H9 (cell line): ENCODE measurements at regions not wholly inside any gene's neighbourhood (a gene's known extent, or its start where the extent isn't known, plus 50 kb on each side); places are given as distances from the start of the nearest gene placed in this dataset.

Experiments
- DNase-seq: peaks from one replicate; pipeline ENCODE4 v3.0.0-alpha.2; 2017
- H2AFZ ChIP-seq: one replicate; pipeline ENCODE4 v1.6.1; 2013; ENCODE audit warnings: mild to moderate bottlenecking, low read length, control low read depth, moderate library complexity
- H2AK5ac ChIP-seq: 2 replicates; pipeline ENCODE4 v1.6.1; 2013; ENCODE audit warnings: low read length, control low read depth, mixed read lengths; ENCODE audit not compliant: insufficient read length
- H2BK120ac ChIP-seq: one replicate; pipeline ENCODE4 v1.6.1; 2013; ENCODE audit warnings: low read depth, mild to moderate bottlenecking, low read length, control low read depth, inconsistent platforms; ENCODE audit not compliant: poor library complexity, severe bottlenecking
- H2BK12ac ChIP-seq: 2 replicates; pipeline ENCODE4 v1.6.1; 2013; ENCODE audit warnings: low read length, control low read depth, mixed read lengths, low read depth; ENCODE audit not compliant: insufficient read length
- H2BK15ac ChIP-seq: 2 replicates; pipeline ENCODE4 v1.6.1; 2013; ENCODE audit warnings: low read depth, low read length, control low read depth
- H2BK20ac ChIP-seq: one replicate; pipeline ENCODE4 v1.6.1; 2013; ENCODE audit warnings: low read depth, mild to moderate bottlenecking, low read length, control low read depth, inconsistent platforms; ENCODE audit not compliant: poor library complexity, severe bottlenecking
- H2BK5ac ChIP-seq: 2 replicates; pipeline ENCODE4 v1.6.1; 2013; ENCODE audit warnings: low read length, control low read depth, mixed read lengths; ENCODE audit not compliant: insufficient read length
- H3K14ac ChIP-seq: 2 replicates; pipeline ENCODE4 v1.6.1; 2013; ENCODE audit warnings: low read length, control low read depth; ENCODE audit not compliant: insufficient read depth
- H3K18ac ChIP-seq: 2 replicates; pipeline ENCODE4 v1.6.1; 2013; ENCODE audit warnings: low read depth, mild to moderate bottlenecking, mixed read lengths, low read length, control low read depth; ENCODE audit not compliant: insufficient read length
- H3K23ac ChIP-seq: 2 replicates; pipeline ENCODE4 v1.6.1; 2013; ENCODE audit warnings: low read length, control low read depth, mixed read lengths, low read depth; ENCODE audit not compliant: insufficient read length
- H3K23me2 ChIP-seq: 2 replicates; pipeline ENCODE4 v1.6.1; 2013; ENCODE audit warnings: low read depth, mild to moderate bottlenecking, mixed read lengths, low read length, control low read depth; ENCODE audit not compliant: insufficient read length, poor library complexity, severe bottlenecking
- H3K27ac ChIP-seq: 2 replicates; pipeline ENCODE4 v1.5.1; 2013; ENCODE audit warnings: low read length, control low read depth, mixed read lengths, low read depth; ENCODE audit not compliant: insufficient read length
- H3K27me3 ChIP-seq: 2 replicates; pipeline ENCODE4 v1.6.1; 2013; ENCODE audit warnings: low read length, control low read depth, inconsistent platforms; ENCODE audit not compliant: insufficient read depth
- H3K4ac ChIP-seq: 2 replicates; pipeline ENCODE4 v1.6.1; 2013; ENCODE audit warnings: low read depth, mild to moderate bottlenecking, control low read depth, inconsistent platforms, low read length, moderate library complexity
- H3K4me1 ChIP-seq: 2 replicates; pipeline ENCODE4 v1.6.1; 2013; ENCODE audit warnings: low read length, control low read depth, inconsistent platforms; ENCODE audit not compliant: insufficient read depth
- H3K4me2 ChIP-seq: 2 replicates; pipeline ENCODE4 v1.6.1; 2013; ENCODE audit warnings: low read length, control low read depth, mixed read lengths; ENCODE audit not compliant: insufficient read length, insufficient read depth
- H3K56ac ChIP-seq: 2 replicates; pipeline ENCODE4 v1.6.1; 2013; ENCODE audit warnings: low read depth, mild to moderate bottlenecking, mixed read lengths, low read length, control low read depth; ENCODE audit not compliant: insufficient read length
- H3K79me1 ChIP-seq: 2 replicates; pipeline ENCODE4 v1.6.1; 2013; ENCODE audit warnings: low read depth, mild to moderate bottlenecking, moderate library complexity, low read length, control low read depth, inconsistent platforms; ENCODE audit not compliant: insufficient read depth, poor library complexity, severe bottlenecking
- H3K79me2 ChIP-seq: 2 replicates; pipeline ENCODE4 v1.6.1; 2013; ENCODE audit warnings: low read length, control low read depth, inconsistent platforms; ENCODE audit not compliant: insufficient read depth
- H3K9ac ChIP-seq: 2 replicates; pipeline ENCODE4 v1.6.1; 2013; ENCODE audit warnings: low read length, control low read depth, mixed read lengths; ENCODE audit not compliant: insufficient read length; ENCODE audit errors: extremely low read depth
- H3K9me3 ChIP-seq: one replicate; pipeline ENCODE4 v1.6.1; 2013; ENCODE audit warnings: low read depth, low read length, inconsistent platforms; ENCODE audit not compliant: control insufficient read depth
- H3T11ph ChIP-seq: one replicate; pipeline ENCODE4 v1.6.1; 2013; ENCODE audit warnings: mild to moderate bottlenecking, low read length, control low read depth, inconsistent platforms
- H4K20me1 ChIP-seq: one replicate; pipeline ENCODE4 v1.6.1; 2013; ENCODE audit not compliant: control insufficient read depth, insufficient read length, insufficient read depth
- H4K5ac ChIP-seq: 2 replicates; pipeline ENCODE4 v1.6.1; 2013; ENCODE audit warnings: low read depth, mild to moderate bottlenecking, mixed read lengths, low read length, control low read depth; ENCODE audit not compliant: insufficient read length
- H4K8ac ChIP-seq: replicated peaks from 2 replicates; pipeline ENCODE4 v1.6.1; 2013; ENCODE audit warnings: low read length, control low read depth, mixed read lengths, low read depth; ENCODE audit not compliant: insufficient read length
- H4K91ac ChIP-seq: 2 replicates; pipeline ENCODE4 v1.6.1; 2013; ENCODE audit warnings: low read depth, mild to moderate bottlenecking, moderate library complexity, mixed read lengths, low read length, control low read depth; ENCODE audit not compliant: insufficient read length
- H3K27ac Mint-ChIP-seq, 3 experiments: 2 replicates in 2 of 3; 3 replicates in 1 of 3; pipeline ENCODE4 v1.8.0; 2020 to 2021; ENCODE audit warnings: mixed read lengths in 3 of 3, mild to moderate bottlenecking in 1 of 3, moderate library complexity in 1 of 3
- H3K27me3 Mint-ChIP-seq: 2 replicates; pipeline ENCODE4 v1.8.0; 2021; ENCODE audit warnings: low read depth, mild to moderate bottlenecking, moderate library complexity, mixed read lengths
- H3K36me3 Mint-ChIP-seq, 3 experiments: 2 replicates in 2 of 3; 3 replicates in 1 of 3; pipeline ENCODE4 v1.8.0; 2020 to 2021; ENCODE audit warnings: low read depth in 3 of 3, mixed read lengths in 3 of 3; ENCODE audit not compliant: insufficient read depth in 1 of 3
- H3K4me1 Mint-ChIP-seq, 2 experiments: 2 replicates each; pipeline ENCODE4 v1.8.0; 2020; ENCODE audit warnings: mixed read lengths in 2 of 2
- H3K4me3 Mint-ChIP-seq, 2 experiments: 2 replicates in 1 of 2; 3 replicates in 1 of 2; pipeline ENCODE4 v1.8.0; 2020 to 2021; ENCODE audit warnings: mild to moderate bottlenecking in 2 of 2, mixed read lengths in 2 of 2, moderate library complexity in 1 of 2
- H3K9me3 Mint-ChIP-seq, 2 experiments: 2 replicates in 1 of 2; 3 replicates in 1 of 2; pipeline ENCODE4 v1.8.0; 2020; ENCODE audit warnings: mild to moderate bottlenecking in 2 of 2, mixed read lengths in 2 of 2, moderate library complexity in 1 of 2
- whole genome bisulfite sequencing: extraction: QIAGEN DNeasy Blood & Tissue Kit; methylation state at CpG from one replicate; pipeline ENCODE4 v1.1.7; 2013; ENCODE audit warnings: missing lambda C conversion rate, low lambda C conversion rate, mixed read lengths; ENCODE audit not compliant: insufficient read length; ENCODE audit errors: extremely low coverage; 5-methylcytosine and 5-hydroxymethylcytosine counted together
- TF ChIP-seq, protein P1 (sequence below): fragments of 200-600 bp; sonication (generic); conservative IDR thresholded peaks from 3 replicates; pipeline ENCODE4 v1.8.0; 2021; ENCODE audit warnings: antibody characterized with exemption, mild to moderate bottlenecking

DNA sequence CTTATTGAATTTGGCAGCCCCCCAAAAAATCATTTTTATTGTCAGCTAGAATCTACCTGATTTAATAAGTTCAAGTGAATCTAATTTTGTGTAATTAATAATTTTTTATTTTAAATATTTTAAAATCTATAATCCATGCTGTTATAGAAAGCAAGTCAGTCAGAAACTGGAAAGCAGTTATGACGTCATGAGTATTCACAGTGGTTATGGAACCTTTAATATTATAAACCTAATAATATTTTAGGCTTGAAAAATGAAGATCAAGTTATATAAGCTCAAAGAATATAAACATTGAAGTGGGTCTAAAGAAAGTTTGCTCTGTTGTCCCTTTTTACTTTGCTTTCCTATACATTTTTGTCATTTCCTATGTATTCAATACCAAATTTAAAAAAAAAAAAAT, 1075.1 kb upstream of the EPHA7 start:
- Histone ChIP-seq H3K14ac (no peak overlapping the region), H3K9me3 (no peaks in the 10 kb centered on the region), H4K20me1 (no peaks in the 10 kb centered on the region), H3K27me3 (no peaks in the 10 kb centered on the region), H3K56ac (no peak overlapping the region), H3K18ac (no peak overlapping the region), H3T11ph (no peak overlapping the region), H3K4me1 (no peaks in the 10 kb centered on the region), H2AK5ac (no peak overlapping the region), H2BK5ac (no peak overlapping the region), H3K9ac (no peak overlapping the region), H3K23ac (no peak overlapping the region), H4K5ac (no peak overlapping the region), H2BK20ac (no peak overlapping the region), H2BK12ac (no peak overlapping the region), H3K4ac (no peak overlapping the region), H3K79me2 (no peaks in the 10 kb centered on the region), H3K23me2 (no peaks in the 10 kb centered on the region), H3K4me2 (no peak overlapping the region), H4K91ac (no peak overlapping the region), H3K79me1 (no peaks in the 10 kb centered on the region), H2BK15ac (no peak overlapping the region), H3K27ac (no peak overlapping the region), H2BK120ac (no peak overlapping the region), H4K8ac (no peak overlapping the region), H2AFZ (no peak overlapping the region)
- Mint-ChIP-seq H3K27ac (no peak overlapping the region), H3K27me3 (no peaks in the 10 kb centered on the region), H3K9me3 (peaks cover 3 to 4% of the 10 kb centered on the region in 2 experiments; a peak in 1 of 5 replicates), H3K4me1 (no peaks in the 10 kb centered on the region), H3K4me3 (no peak overlapping the region), H3K36me3 (no peaks in the 10 kb centered on the region)
- no CpG with 5 or more reads among the region's 1 CpG for WGBS
- TF ChIP-seq, protein P1, sequence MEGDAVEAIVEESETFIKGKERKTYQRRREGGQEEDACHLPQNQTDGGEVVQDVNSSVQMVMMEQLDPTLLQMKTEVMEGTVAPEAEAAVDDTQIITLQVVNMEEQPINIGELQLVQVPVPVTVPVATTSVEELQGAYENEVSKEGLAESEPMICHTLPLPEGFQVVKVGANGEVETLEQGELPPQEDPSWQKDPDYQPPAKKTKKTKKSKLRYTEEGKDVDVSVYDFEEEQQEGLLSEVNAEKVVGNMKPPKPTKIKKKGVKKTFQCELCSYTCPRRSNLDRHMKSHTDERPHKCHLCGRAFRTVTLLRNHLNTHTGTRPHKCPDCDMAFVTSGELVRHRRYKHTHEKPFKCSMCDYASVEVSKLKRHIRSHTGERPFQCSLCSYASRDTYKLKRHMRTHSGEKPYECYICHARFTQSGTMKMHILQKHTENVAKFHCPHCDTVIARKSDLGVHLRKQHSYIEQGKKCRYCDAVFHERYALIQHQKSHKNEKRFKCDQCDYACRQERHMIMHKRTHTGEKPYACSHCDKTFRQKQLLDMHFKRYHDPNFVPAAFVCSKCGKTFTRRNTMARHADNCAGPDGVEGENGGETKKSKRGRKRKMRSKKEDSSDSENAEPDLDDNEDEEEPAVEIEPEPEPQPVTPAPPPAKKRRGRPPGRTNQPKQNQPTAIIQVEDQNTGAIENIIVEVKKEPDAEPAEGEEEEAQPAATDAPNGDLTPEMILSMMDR = no peak
- no peak for DNase-seq
